SK-MEL-5 (cell line): ENCODE measurements at regions not wholly inside any gene's neighbourhood (a gene's known extent, or its start where the extent isn't known, plus 50 kb on each side); places are given as distances from the start of the nearest gene placed in this dataset.
A peak's percentile ranks its signal among the peaks of the same experiment; 100 is the strongest.
"Not testable (repeated sequence)": the region's sequence is repeated elsewhere in the genome, so short reads cannot be mapped to it uniquely, and the experiment has no call there.

ENCODE experiments used
- DNase-seq: peaks from one replicate; pipeline ENCODE4 v3.0.0-alpha.2; 2016; ENCODE audit warnings: low read depth, low spot score
- in situ Hi-C: cut with HindIII; loops from 2 replicates; pipeline ENCODE4 v1.10.0; 2016; ENCODE audit warnings: low sequenced_read_pairs, high pct_unique_total_duplicates, low pct_unique_long_range_greater_than_20kb

DNA sequence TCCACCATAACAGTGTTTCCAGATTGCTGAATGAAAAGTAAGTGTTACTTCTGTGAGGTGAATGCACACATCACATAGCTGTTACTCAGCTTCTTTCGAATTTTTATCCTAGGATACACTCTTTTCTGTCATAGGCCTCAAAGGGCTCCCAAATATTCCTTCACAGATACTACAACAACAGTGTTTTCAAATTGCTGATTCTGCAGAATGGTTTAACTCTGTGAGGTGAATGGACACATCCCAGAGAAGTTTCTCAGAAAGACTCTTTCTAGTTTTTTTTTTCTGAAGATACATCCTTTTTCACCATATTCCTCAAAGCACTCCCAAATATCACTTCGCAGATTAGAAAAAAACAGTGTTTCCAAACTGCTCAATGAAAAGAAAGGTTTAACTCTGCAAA, 221.1 kb downstream of the OR4A5 start:
- no peak for DNase-seq
- in situ Hi-C loops: no loop called here

DNA sequence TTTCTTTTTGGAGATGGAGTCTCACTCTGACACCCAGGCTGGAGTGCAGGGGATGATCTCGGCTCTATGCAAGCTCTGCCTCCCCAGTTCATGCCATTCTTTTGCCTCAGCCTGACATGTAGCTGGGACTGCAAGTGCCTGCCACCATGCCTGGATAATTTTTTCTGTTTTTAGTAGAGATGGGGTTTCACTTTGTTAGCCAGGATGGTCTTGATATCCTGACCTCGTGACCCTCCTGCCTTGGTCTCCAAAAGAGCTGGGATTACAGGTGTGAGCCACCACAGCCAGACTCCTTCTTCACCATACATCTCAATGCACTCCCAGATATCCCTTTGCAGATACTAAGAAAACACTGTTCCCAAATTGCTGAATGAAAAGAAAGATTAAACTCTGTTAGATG, 224.3 kb downstream of the OR4A5 start:
- DNase-seq: no peak
- in situ Hi-C loops: no loop called here

DNA sequence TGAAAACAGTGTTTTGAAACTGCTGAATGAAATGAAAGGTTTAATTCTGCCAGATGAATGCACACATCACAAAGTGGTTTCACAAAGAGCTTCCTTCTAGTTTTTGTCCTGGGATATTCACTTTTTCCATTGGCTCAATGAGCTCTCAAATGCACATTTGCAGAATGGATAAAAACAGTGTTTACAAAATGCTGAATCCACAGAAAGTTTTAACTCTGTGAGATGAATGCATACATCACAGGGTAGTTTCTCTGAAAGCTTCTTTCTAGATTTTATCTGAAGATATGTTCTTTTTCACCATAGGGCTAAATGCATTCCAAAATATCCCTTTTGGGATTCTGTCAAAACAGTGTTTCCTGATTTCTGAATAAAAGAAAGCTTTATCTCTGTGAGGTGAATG, 237.6 kb downstream of the OR4A5 start:
- DNase-seq: no peak
- in situ Hi-C loops: no loop called here

DNA sequence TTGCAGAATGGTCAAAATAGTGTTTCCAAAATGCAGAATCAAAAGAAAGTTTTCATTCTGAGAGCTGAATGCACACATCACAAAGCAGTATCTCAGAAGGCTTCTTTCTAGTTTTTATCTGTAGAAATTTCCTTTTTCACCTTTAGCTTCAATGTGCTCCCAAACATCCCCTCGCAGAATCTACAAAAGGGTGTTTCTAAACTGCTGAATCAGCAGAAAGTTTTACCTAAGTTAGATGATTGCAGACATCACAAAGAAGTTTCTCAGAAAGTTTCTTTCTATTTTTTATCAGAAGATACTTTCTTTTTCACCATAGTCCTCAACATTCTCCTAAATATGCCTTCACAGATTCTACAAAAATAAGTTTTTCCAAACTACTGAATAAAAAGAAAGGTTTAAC, 239.8 kb downstream of the OR4A5 start:
- in situ Hi-C loops: no loop called here
- DNase-seq: no peak

DNA sequence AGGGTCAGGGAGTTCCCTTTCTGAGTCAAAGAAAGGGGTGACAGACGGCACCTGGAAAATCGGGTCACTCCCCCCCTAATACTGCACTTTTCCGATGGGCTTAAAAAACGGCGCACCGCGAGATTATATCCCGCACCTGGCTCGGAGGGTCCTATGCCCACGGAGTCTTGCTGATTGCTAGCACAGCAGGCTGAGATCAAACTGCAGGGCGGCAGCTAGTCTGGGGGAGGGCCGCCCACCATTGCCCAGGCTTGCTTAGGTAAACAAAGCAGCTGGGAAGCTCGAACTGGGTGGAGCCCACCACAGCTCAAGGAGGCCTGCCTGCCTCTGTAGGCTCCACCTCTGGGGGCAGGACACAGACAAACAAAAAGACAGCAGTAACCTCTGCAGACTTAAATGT, 240.5 kb downstream of the OR4A5 start:
- in situ Hi-C loops, DNase-seq: not testable (repeated sequence)

DNA sequence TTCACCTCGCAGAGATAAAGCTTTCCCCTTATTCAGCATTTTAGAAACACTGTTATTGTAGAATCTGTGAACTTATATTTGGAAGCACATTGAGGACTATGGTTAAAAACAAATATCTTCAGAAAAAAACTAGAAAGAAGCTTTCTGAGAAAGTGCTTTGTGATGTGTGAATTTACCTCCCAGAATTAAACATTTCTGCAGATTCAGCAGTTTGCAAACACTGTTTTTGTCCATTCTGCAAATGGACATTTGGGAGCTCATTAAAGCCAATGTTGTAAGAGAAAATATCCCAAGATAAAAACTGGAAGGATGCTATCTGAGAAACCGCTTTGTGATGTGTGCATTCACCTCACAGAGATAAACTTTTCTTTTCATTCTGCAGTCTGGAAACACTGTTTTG, 272.7 kb downstream of the OR4A5 start:
- DNase-seq: no peak
- in situ Hi-C loops: no loop called here

DNA sequence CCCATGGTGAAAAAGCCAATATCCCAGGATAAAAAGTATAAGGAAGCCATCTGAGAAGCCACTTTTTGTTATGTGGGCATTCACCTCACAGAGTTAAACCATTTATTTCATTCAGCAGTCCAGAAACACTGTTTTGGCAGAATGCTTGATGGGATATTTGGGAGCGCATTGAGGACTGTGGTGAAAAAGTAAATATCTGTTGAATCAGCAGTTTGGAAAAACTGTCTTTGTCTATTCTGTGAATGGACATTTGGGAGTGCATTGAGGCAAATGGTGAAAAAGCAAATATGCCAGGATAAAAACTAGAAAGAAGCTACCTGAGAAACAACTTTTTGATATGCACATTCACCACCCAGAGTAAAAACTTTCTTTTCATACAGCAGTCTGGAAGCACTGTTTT, 276.2 kb upstream of the TRIM48 start:
- DNase-seq: no peak
- in situ Hi-C loops: no loop called here

DNA sequence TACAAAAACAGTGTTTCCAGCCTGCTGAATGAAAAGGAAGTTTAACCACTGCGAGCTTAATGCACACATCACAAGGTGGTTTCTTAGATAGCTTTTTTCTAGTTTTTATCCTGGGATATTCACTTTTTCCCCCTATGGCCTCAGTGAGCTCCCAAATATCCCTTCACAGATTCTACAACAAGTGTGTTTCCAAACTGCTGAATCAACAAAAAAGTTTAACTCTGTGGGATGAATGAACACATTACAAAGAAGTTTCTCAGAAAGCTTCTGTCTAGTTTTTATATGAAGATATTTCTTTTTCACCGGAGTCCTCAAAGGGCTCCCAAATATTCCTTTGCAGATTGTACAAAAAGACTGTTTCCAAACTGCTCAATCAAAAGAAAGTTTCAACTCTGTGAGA, 233.1 kb upstream of the TRIM48 start:
- in situ Hi-C loops, DNase-seq: not testable (repeated sequence)

DNA sequence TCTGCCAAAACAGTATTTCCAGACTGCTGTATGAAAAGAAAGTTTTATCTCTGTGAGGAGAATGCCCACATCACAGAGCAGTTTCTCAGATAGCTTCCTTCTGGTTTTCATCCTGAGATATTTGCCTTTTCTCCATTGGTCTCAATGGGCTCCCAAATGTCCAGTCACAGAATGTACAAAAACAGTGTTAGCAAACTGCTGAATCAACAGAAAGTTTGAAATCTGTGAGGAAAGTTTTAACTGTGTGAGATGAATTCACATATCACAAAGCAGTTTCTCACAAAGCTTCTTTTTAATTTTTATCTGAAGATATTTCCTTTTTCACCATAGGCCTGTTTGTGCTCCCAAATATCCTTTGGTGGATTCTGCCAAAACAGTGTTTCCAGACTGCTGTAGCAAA, 207.2 kb upstream of the TRIM48 start:
- in situ Hi-C loops: no loop called here
- no peak for DNase-seq

DNA sequence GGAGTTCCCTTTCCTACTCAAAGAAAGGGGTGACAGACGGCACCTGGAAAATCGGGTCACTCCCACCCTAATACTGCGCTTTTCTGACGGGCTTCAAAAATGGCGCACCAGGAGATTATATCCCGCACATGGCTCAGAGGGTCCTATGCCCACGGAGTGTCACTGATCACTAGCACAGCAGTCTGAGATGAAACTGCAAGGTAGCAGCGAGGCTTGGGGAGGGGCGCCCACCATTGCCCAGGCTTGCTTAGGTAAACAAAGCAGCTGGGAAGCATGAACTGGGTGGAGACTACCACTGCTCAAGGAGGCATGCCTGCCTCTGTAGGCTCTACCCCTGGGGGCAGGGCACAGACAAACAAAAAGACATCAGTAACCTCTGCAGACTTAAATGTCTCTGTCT, 177.4 kb upstream of the TRIM48 start:
- in situ Hi-C loops, DNase-seq: not testable (repeated sequence)

- in situ Hi-C loops: no loop called here
Observed at GRCh38 chr11:55106391-55106790, 155.6 kb upstream of the TRIM48 start.

More at GRCh38 chr11:55106391-55106790, 155.6 kb upstream of the TRIM48 start:
- DNase-seq: peak; percentile 9
